ENCODE measurements at regions not wholly inside any gene's neighbourhood (a gene's known extent, or its start where the extent isn't known, plus 50 kb on each side); places are given as distances from the start of the nearest gene placed in this dataset.

DNA sequence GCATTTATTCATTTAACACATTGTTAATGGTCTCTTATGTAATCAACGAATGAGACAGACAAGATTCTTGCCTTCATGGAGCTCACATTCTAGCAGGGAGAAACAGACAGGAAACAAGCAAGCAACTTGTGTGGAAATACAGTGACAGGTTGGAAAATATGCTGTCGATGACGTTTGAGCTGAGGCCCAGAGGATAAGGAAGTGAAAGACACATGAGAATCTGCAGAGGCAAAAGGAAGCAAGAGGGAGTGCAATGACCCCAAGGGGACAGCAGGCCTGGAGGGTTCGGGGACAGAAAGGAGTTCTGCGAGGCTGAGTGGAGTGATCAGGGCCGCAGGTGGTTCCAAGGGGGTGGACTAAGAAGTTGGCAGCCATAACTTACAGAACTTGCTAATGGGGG lies 60.6 kb upstream of the AKT3 start:
- Mint-ChIP-seq H3K27me3 (peaks cover 34% of the 10 kb centered on the region), H3K36me3 (no peaks in the 10 kb centered on the region), H3K4me1 (ENCODE audit: unreplicated experiment) (no peaks in the 10 kb centered on the region), H3K4me3 (no peak overlapping the region), H3K9me3 (no peaks in the 10 kb centered on the region), H3K27ac (no peak overlapping the region)
- TF ChIP-seq, protein P1, sequence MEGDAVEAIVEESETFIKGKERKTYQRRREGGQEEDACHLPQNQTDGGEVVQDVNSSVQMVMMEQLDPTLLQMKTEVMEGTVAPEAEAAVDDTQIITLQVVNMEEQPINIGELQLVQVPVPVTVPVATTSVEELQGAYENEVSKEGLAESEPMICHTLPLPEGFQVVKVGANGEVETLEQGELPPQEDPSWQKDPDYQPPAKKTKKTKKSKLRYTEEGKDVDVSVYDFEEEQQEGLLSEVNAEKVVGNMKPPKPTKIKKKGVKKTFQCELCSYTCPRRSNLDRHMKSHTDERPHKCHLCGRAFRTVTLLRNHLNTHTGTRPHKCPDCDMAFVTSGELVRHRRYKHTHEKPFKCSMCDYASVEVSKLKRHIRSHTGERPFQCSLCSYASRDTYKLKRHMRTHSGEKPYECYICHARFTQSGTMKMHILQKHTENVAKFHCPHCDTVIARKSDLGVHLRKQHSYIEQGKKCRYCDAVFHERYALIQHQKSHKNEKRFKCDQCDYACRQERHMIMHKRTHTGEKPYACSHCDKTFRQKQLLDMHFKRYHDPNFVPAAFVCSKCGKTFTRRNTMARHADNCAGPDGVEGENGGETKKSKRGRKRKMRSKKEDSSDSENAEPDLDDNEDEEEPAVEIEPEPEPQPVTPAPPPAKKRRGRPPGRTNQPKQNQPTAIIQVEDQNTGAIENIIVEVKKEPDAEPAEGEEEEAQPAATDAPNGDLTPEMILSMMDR (conservative IDR thresholded peaks at IDR 0.05) = no peak
- DNase-seq (ENCODE audit: extremely low spot score, unreplicated experiment) = no peak

- Mint-ChIP-seq H3K4me1 (ENCODE audit: unreplicated experiment) (no peaks in the 10 kb centered on the region), H3K27ac (no peak overlapping the region), H3K36me3 (no peaks in the 10 kb centered on the region), H3K27me3 (peaks cover 9% of the 10 kb centered on the region), H3K9me3 (no peaks in the 10 kb centered on the region), H3K4me3 (no peak overlapping the region)
- DNase-seq (ENCODE audit: extremely low spot score, unreplicated experiment) = no peak
- TF ChIP-seq, protein P1 (conservative IDR thresholded peaks at IDR 0.05) = no peak
Measured at GRCh38 chr1:243903895-243904294, 53.9 kb upstream of the AKT3 start.

DNA sequence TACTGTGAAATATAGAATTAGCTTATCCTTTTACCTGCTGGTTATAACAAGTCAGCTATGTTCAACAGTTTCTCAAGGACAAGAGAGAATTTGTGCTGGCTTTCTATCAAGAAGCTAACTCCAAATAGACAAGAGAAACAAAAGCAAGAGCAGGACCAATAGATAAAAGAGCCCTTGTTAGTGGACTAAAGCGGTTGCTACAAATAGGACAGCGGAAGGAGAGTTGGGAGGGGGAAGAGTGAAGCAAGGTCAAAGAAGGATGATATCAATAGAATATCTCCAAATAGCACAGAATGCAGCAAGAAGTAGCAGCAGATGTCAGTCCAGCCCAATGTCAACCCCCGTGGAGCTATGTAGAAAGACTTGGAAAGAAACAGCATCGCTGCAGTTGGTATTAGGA lies 53.0 kb upstream of the AKT3 start:
- Mint-ChIP-seq H3K27me3 (peaks cover 9% of the 10 kb centered on the region), H3K27ac (no peak overlapping the region)

GRCh38 chr1:243902100-243902499 lies 52.1 kb upstream of the AKT3 start:
- Mint-ChIP-seq H3K4me3 (no peak overlapping the region), H3K27me3 (peaks cover 7% of the 10 kb centered on the region)
- TF ChIP-seq, protein P1 (conservative IDR thresholded peaks at IDR 0.05) = no peak

More for the DNA sequence above, 53.0 kb upstream of the AKT3 start:
- DNase-seq (ENCODE audit: extremely low spot score, unreplicated experiment) = no peak
- TF ChIP-seq, protein P1 (conservative IDR thresholded peaks at IDR 0.05) = no peak
- no peaks in the 10 kb centered on the region for H3K36me3 Mint-ChIP-seq
- H3K4me3 Mint-ChIP-seq = no peak overlapping the region
- H3K9me3 Mint-ChIP-seq = no peaks in the 10 kb centered on the region
- H3K4me1 Mint-ChIP-seq (ENCODE audit: unreplicated experiment) = no peaks in the 10 kb centered on the region

More at GRCh38 chr1:243902100-243902499, 52.1 kb upstream of the AKT3 start:
- H3K36me3 Mint-ChIP-seq = no peaks in the 10 kb centered on the region
- no peaks in the 10 kb centered on the region for H3K4me1 Mint-ChIP-seq (ENCODE audit: unreplicated experiment)
- H3K27ac Mint-ChIP-seq = no peak overlapping the region
- DNase-seq (ENCODE audit: extremely low spot score, unreplicated experiment) = no peak
- no peaks in the 10 kb centered on the region for H3K9me3 Mint-ChIP-seq
